Panc1 (cell line): ENCODE measurements at regions not wholly inside any gene's neighbourhood (a gene's known extent, or its start where the extent isn't known, plus 50 kb on each side); places are given as distances from the start of the nearest gene placed in this dataset.

Experiments used
- microRNA-seq: library from miRNA; unstranded; fragments of <30 nt; microRNA quantifications from one replicate; pipeline ENCODE4 v1.1.0, GENCODE V29; 2020; ENCODE audit not compliant: unreplicated experiment

Small RNA genes lying in the stretch of these regions (microRNA-seq; reads per million reads assigned to microRNA genes)
- gene MIR125B2 = 29.2 reads per million, percentile 43 among the genes with 10 or more reads in this experiment
- 671 reads per million, percentile 76 among the genes with 10 or more reads in this experiment for gene MIR99A
- 143 reads per million, percentile 58 among the genes with 10 or more reads in this experiment for gene MIRLET7C
